ENCODE measurements at regions not wholly inside any gene's neighbourhood (a gene's known extent, or its start where the extent isn't known, plus 50 kb on each side); places are given as distances from the start of the nearest gene placed in this dataset.

GRCh38 chr10:3417096-3417495 lies 244.5 kb upstream of the PITRM1 start:
- TF ChIP-seq POLR2A (IDR thresholded peaks at IDR 0.05): no peak
- TF ChIP-seq, protein P1, sequence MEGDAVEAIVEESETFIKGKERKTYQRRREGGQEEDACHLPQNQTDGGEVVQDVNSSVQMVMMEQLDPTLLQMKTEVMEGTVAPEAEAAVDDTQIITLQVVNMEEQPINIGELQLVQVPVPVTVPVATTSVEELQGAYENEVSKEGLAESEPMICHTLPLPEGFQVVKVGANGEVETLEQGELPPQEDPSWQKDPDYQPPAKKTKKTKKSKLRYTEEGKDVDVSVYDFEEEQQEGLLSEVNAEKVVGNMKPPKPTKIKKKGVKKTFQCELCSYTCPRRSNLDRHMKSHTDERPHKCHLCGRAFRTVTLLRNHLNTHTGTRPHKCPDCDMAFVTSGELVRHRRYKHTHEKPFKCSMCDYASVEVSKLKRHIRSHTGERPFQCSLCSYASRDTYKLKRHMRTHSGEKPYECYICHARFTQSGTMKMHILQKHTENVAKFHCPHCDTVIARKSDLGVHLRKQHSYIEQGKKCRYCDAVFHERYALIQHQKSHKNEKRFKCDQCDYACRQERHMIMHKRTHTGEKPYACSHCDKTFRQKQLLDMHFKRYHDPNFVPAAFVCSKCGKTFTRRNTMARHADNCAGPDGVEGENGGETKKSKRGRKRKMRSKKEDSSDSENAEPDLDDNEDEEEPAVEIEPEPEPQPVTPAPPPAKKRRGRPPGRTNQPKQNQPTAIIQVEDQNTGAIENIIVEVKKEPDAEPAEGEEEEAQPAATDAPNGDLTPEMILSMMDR (IDR thresholded peaks at IDR 0.05): no peak
